ENCODE measurements at regions not wholly inside any gene's neighbourhood (a gene's known extent, or its start where the extent isn't known, plus 50 kb on each side); places are given as distances from the start of the nearest gene placed in this dataset.

- no peak for DNase-seq (ENCODE audit: low read depth)
- TF ChIP-seq CTCF (conservative IDR thresholded peaks at IDR 0.05; ENCODE audit: low read length): no peak
- H3K4me3 ChIP-seq (ENCODE audit: low read length): no peak overlapping the region
Measured at GRCh38 chr9:117587263-117587662, 116.9 kb upstream of the TLR4 start.

- H3K4me3 ChIP-seq (ENCODE audit: low read length): no peak overlapping the region
- no peak for DNase-seq (ENCODE audit: low read depth)
- TF ChIP-seq CTCF (conservative IDR thresholded peaks at IDR 0.05; ENCODE audit: low read length): no peak
Measured at GRCh38 chr9:117574099-117574498, 130.1 kb upstream of the TLR4 start.

DNA sequence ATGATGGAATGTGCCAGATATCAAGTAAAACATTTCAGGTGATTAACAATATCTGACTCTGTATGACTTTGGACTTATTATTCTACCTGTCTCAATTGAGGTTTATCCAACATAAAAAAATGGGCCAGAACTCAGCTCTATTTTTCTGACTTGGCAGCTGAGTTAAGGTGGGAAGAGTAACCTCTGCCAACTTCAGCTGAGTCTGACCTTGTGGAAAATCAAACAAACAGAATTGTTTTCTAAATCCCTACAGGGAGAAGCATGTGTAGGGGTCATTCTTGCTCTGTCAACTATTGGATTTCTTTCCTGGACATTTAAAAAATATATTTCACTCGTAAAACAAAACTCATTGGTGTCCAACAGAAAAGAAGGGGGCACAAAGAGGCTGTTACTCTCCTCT lies 139.4 kb upstream of the TLR4 start:
- DNase-seq (ENCODE audit: low read depth): no peak
- no peak overlapping the region for H3K4me3 ChIP-seq (ENCODE audit: low read length)
- TF ChIP-seq CTCF (conservative IDR thresholded peaks at IDR 0.05; ENCODE audit: low read length): no peak

DNA sequence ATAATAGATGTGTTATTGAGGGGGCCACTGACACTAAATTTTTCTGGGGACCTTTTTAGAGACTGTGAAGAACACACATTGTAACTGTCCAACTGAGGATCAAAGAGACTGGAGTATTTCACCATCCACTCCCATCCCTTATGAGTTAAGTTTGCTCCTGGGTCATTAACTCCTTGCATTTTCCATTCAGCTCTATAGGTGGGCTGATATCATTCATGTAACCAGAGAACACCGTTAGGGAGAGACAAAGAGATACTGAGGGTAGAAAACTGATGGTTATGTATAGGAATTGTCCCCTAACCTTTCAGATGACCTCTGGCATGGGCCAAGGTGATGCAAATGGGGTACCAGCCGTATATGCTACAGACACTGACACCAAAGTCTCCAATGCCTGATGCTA lies 142.4 kb upstream of the TLR4 start:
- DNase-seq (ENCODE audit: low read depth): no peak
- H3K4me3 ChIP-seq (ENCODE audit: low read length): no peak overlapping the region
- no peak for TF ChIP-seq CTCF (conservative IDR thresholded peaks at IDR 0.05; ENCODE audit: low read length)

GRCh38 chr9:117555964-117556629 lies 141.2 kb upstream of the ASTN2 start:
- peak; percentile 21 for DNase-seq (ENCODE audit: low read depth)
- peak; percentile 47 for TF ChIP-seq CTCF (conservative IDR thresholded peaks at IDR 0.05; ENCODE audit: low read length)
- no peak overlapping the region for H3K4me3 ChIP-seq (ENCODE audit: low read length)

DNA sequence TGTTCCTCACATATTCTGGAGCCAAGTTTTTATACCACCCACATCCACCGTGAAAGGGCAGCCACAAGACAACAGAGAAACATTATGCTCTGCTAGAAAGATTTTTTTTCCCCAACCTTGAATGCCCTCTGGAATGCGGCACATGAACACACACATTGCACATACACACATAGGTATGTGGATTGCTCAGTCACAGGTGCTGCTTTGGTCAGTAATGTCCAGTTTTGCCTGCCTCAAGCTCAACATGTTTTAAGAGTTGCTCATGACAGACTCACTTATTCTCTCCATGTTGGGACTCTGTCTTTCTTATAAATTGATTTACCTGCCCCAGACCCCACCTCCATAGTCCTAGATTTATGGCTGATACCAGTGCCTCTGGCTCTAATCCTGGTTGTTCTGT lies 138.0 kb upstream of the ASTN2 start:
- H3K4me3 ChIP-seq (ENCODE audit: low read length): no peak overlapping the region
- TF ChIP-seq CTCF (conservative IDR thresholded peaks at IDR 0.05; ENCODE audit: low read length): no peak
- DNase-seq (ENCODE audit: low read depth): no peak

DNA sequence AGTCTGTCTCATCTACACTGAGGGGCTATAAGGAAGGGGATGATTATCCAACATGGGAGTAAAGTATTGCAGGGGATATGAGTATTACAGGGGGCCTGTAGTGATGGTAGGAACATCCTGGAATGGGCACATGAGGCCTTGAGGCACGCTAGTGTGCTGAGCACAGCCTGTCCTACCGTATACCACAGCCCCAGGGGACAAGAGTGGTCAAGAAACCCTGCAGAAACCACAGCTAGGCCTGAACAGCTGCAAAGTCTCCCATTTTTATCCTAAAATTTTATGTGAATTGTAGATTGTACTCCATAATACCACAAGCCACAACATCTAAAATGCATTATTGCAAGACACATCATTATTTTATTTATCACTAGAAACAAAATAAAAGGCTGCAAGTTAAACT lies 136.3 kb upstream of the ASTN2 start:
- TF ChIP-seq CTCF (conservative IDR thresholded peaks at IDR 0.05; ENCODE audit: low read length): no peak
- no peak for DNase-seq (ENCODE audit: low read depth)
- H3K4me3 ChIP-seq (ENCODE audit: low read length): no peak overlapping the region
